Stimulated activated CD8-positive, alpha-beta memory T cell treated with anti-CD3 and anti-CD28 coated beads, Interleukin-4, amount 100 ng/mL, for 1 hour (primary cell): ENCODE measurements at regions not wholly inside any gene's neighbourhood (a gene's known extent, or its start where the extent isn't known, plus 50 kb on each side); places are given as distances from the start of the nearest gene placed in this dataset.

Experiments
- DNase-seq, 2 donors: peaks; one replicate each; pipeline ENCODE4 v3.0.0-alpha.2; 2020; ENCODE audit warnings: low read depth in 2 of 2, low spot score in 1 of 2

GRCh38 chr5:34501840-34502239 lies 154.3 kb upstream of the RAI14 start:
- no peak for DNase-seq

- DNase-seq, result no peak
These were observed 153.5 kb upstream of the RAI14 start for GRCh38 chr5:34502581-34502980.

- no peak for DNase-seq
These were observed 152.5 kb upstream of the RAI14 start for GRCh38 chr5:34503379-34504253.

GRCh38 chr5:34504967-34505366 lies 151.2 kb upstream of the RAI14 start:
- DNase-seq, result no peak

GRCh38 chr5:34505731-34506130 lies 150.4 kb upstream of the RAI14 start:
- DNase-seq, result no peak

- no peak for DNase-seq
These were observed 148.2 kb upstream of the RAI14 start for GRCh38 chr5:34507933-34508332.

- DNase-seq, result no peak
These were observed 146.7 kb upstream of the RAI14 start for GRCh38 chr5:34509392-34509791.

- no peak for DNase-seq
These were observed 146.1 kb upstream of the RAI14 start for GRCh38 chr5:34510002-34510401.

- DNase-seq, result no peak
These were observed 145.1 kb upstream of the RAI14 start for GRCh38 chr5:34511063-34511462.

- DNase-seq, result no peak
These were observed 144.6 kb upstream of the RAI14 start for GRCh38 chr5:34511481-34511880.

- no peak for DNase-seq
These were observed 144.2 kb upstream of the RAI14 start for GRCh38 chr5:34511915-34512314.

- no peak for DNase-seq
These were observed 140.0 kb upstream of the RAI14 start for GRCh38 chr5:34516166-34516565.

GRCh38 chr5:34516686-34517085 lies 139.4 kb upstream of the RAI14 start:
- DNase-seq, result no peak

GRCh38 chr5:34517249-34517648 lies 138.9 kb upstream of the RAI14 start:
- DNase-seq, result no peak

GRCh38 chr5:34519489-34520220 lies 136.5 kb upstream of the RAI14 start:
- DNase-seq, result no peak

GRCh38 chr5:34521628-34522290 lies 134.4 kb upstream of the RAI14 start:
- no peak for DNase-seq

GRCh38 chr5:34522599-34523386 lies 133.3 kb upstream of the RAI14 start:
- DNase-seq, result peak; percentile 7 to 16

- no peak for DNase-seq
These were observed 132.8 kb upstream of the RAI14 start for GRCh38 chr5:34523387-34523726.

GRCh38 chr5:34524123-34524522 lies 132.0 kb upstream of the RAI14 start:
- DNase-seq, result no peak

- no peak for DNase-seq
These were observed 130.4 kb upstream of the RAI14 start for GRCh38 chr5:34525761-34526160.

GRCh38 chr5:34526682-34527305 lies 129.3 kb upstream of the RAI14 start:
- no peak for DNase-seq
